ENCODE measurements at regions not wholly inside any gene's neighbourhood (a gene's known extent, or its start where the extent isn't known, plus 50 kb on each side); places are given as distances from the start of the nearest gene placed in this dataset.

GRCh38 chr7:45237788-45238461 is 80.3 kb downstream of the RAMP3 start:
- no peaks in the 10 kb centered on the region for H3K36me3 ChIP-seq (ENCODE audit: insufficient read depth)
- peak; percentile 65; the same call in 2 of the 3 replicates for ATAC-seq
- TF ChIP-seq CTCF (conservative IDR thresholded peaks at IDR 0.05; ENCODE audit: low read depth in 2 of 2) (no peak), POLR2AphosphoS5 (IDR thresholded peaks at IDR 0.05; ENCODE audit: low read depth) (no peak), REST (IDR thresholded peaks at IDR 0.05; ENCODE audit: unreplicated experiment) (no peak), JUNB (IDR thresholded peaks at IDR 0.05; ENCODE audit: unreplicated experiment) (no peak), ZNF462 (CRISPR knock-in tag; IDR thresholded peaks at IDR 0.05) (no peak), STAT1 (IDR thresholded peaks at IDR 0.05; ENCODE audit: unreplicated experiment) (no peak), ZNF114 (CRISPR knock-in tag; IDR thresholded peaks at IDR 0.05) (no peak), EZH2phosphoT487 (IDR thresholded peaks at IDR 0.05; ENCODE audit: unreplicated experiment) (no peak), ZNF331 (CRISPR knock-in tag; IDR thresholded peaks at IDR 0.05; ENCODE audit: low read depth) (no peak), NANOG (IDR thresholded peaks at IDR 0.05; ENCODE audit: borderline replicate concordance) (no peak)
- Mint-ChIP-seq H3K27ac (no peak overlapping the region), H3K4me1 (no peaks in the 10 kb centered on the region; the same call in 1 of the 3 replicates), H3K4me3 (no peak overlapping the region), H3K36me3 (ENCODE audit: low read depth) (no peaks in the 10 kb centered on the region), H3K27me3 (ENCODE audit: insufficient read depth, low read depth, poor library complexity) (no peaks in the 10 kb centered on the region), H3K9me3 (no peaks in the 10 kb centered on the region)
- H2AFZ ChIP-seq, result no peak overlapping the region
- no peaks in the 10 kb centered on the region for H3K9me2 ChIP-seq (ENCODE audit: insufficient read depth)
- no peaks in the 10 kb centered on the region for H3F3A ChIP-seq (replicated peaks; ENCODE audit: low read depth)
- DNase-seq (ENCODE audit: low spot score), result no peak
- no peaks in the 10 kb centered on the region for H3K4me1 ChIP-seq (ENCODE audit: insufficient read depth)
- no peaks in the 10 kb centered on the region for H3K79me2 ChIP-seq (replicated peaks; ENCODE audit: insufficient read depth)
- H3K4me2 ChIP-seq, result no peak overlapping the region
- no peak overlapping the region for H3K27ac ChIP-seq (ENCODE audit: low read depth)
- H3K4me3 ChIP-seq, result no peak overlapping the region
- no peaks in the 10 kb centered on the region for H3K27me3 ChIP-seq (ENCODE audit: insufficient read depth)
- no peaks in the 10 kb centered on the region for H4K20me1 ChIP-seq (replicated peaks; ENCODE audit: insufficient read depth)

Measured in GM23338 (cell line).